ENCODE measurements at regions not wholly inside any gene's neighbourhood (a gene's known extent, or its start where the extent isn't known, plus 50 kb on each side); places are given as distances from the start of the nearest gene placed in this dataset.

GRCh38 chr6:23316931-23317330 is 747.6 kb downstream of the HDGFL1 start:
- TF ChIP-seq CTCF (IDR thresholded peaks at IDR 0.05; ENCODE audit: low read depth, low read length) (no peak), EZH2phosphoT487 (IDR thresholded peaks at IDR 0.05; ENCODE audit: low read depth) (no peak)

Data from OCI-LY3 (cell line).